Neural cell (in vitro differentiated cells): ENCODE measurements at regions not wholly inside any gene's neighbourhood (a gene's known extent, or its start where the extent isn't known, plus 50 kb on each side); places are given as distances from the start of the nearest gene placed in this dataset.

Experiments
- H2AFZ ChIP-seq: fragments of 200-600, 300-800 bp; sonication (generic), shearing (Covaris generic); 2 replicates; pipeline ENCODE4 v1.6.0; 2014; ENCODE audit warnings: low read depth, mild to moderate bottlenecking, antibody characterized with exemption, low read length, moderate library complexity
- H3F3A ChIP-seq: fragments of 200-600 bp; shearing (Covaris generic); 2 replicates; pipeline ENCODE4 v1.6.1; 2016; ENCODE audit warnings: mild to moderate bottlenecking, moderate library complexity, mixed read lengths, antibody characterized with exemption, low read length; ENCODE audit not compliant: insufficient read depth, poor library complexity, severe bottlenecking
- H3K27ac ChIP-seq: fragments of 200-600, 300-800 bp; sonication (generic), shearing (Covaris generic); 2 replicates; pipeline ENCODE4 v1.5.1; 2014; ENCODE audit warnings: mild to moderate bottlenecking, low read length, moderate library complexity
- H3K27me3 ChIP-seq: fragments of 300-800, 200-600 bp; sonication (generic), shearing (Covaris generic); 2 replicates; pipeline ENCODE4 v1.6.0; 2014; ENCODE audit warnings: mild to moderate bottlenecking, low read depth, low read length, moderate library complexity; ENCODE audit not compliant: insufficient read depth
- H3K36me3 ChIP-seq: fragments of 300-800, 200-600 bp; sonication (generic), shearing (Covaris generic); 2 replicates; pipeline ENCODE4 v1.5.1; 2014; ENCODE audit warnings: mild to moderate bottlenecking, antibody characterized with exemption, low read length, moderate library complexity; ENCODE audit not compliant: insufficient read depth
- H3K4me2 ChIP-seq: fragments of 300-800, 200-600 bp; sonication (generic), shearing (Covaris generic); 2 replicates; pipeline ENCODE4 v1.6.0; 2014; ENCODE audit warnings: mild to moderate bottlenecking, low read length
- H3K4me3 ChIP-seq: fragments of 300-800, 200-600 bp; sonication (generic), shearing (Covaris generic); 2 replicates; pipeline ENCODE4 v1.5.1; 2014; ENCODE audit warnings: mild to moderate bottlenecking, low read length, moderate library complexity
- H3K79me2 ChIP-seq: fragments of 200-600 bp; shearing (Covaris generic); replicated peaks from 2 replicates; pipeline ENCODE4 v1.6.0; 2014; ENCODE audit warnings: mild to moderate bottlenecking, low read length, moderate library complexity; ENCODE audit not compliant: insufficient read depth
- H3K9ac ChIP-seq: fragments of 300-800, 200-600 bp; sonication (generic), shearing (Covaris generic); 2 replicates; pipeline ENCODE4 v1.6.1; 2016; ENCODE audit warnings: mild to moderate bottlenecking, low read length, mixed read lengths
- H3K9me2 ChIP-seq: fragments of 200-600 bp; shearing (Covaris generic); 2 replicates; pipeline ENCODE4 v1.6.1; 2016; ENCODE audit warnings: mild to moderate bottlenecking, low read length, mixed read lengths; ENCODE audit not compliant: insufficient read depth
- H3K9me3 ChIP-seq: fragments of 200-600, 300-800 bp; sonication (generic), shearing (Covaris generic); 2 replicates; pipeline ENCODE4 v1.6.1; 2016; ENCODE audit warnings: mild to moderate bottlenecking, mixed run types, low read length, moderate library complexity, mixed read lengths
- H4K20me1 ChIP-seq: fragments of 200-600 bp; shearing (Covaris generic); 2 replicates; pipeline ENCODE4 v1.6.1; 2016; ENCODE audit warnings: mild to moderate bottlenecking, mixed run types; ENCODE audit not compliant: insufficient read depth
- CTCF ChIP-seq: fragments of 450-650 bp; IDR thresholded peaks from 2 replicates; pipeline ENCODE4 v1.5.1; 2014; ENCODE audit warnings: antibody characterized with exemption, mild to moderate bottlenecking, moderate library complexity; ENCODE audit not compliant: poor library complexity, severe bottlenecking
- EP300 ChIP-seq: fragments of 450-650 bp; conservative IDR thresholded peaks from 2 replicates; pipeline ENCODE4 v1.6.1; 2014; ENCODE audit warnings: antibody characterized with exemption, mild to moderate bottlenecking, moderate library complexity; ENCODE audit not compliant: poor library complexity, severe bottlenecking
- EZH2 ChIP-seq: fragments of 200-600, 300-800 bp; shearing (Covaris generic), sonication (generic); IDR thresholded peaks from 2 replicates; pipeline ENCODE4 v1.6.1; 2014; ENCODE audit warnings: antibody characterized with exemption, low read length, borderline replicate concordance, mild to moderate bottlenecking; ENCODE audit not compliant: insufficient read depth, poor library complexity, severe bottlenecking
- MXI1 ChIP-seq: fragments of 450-650 bp; conservative IDR thresholded peaks from 2 replicates; pipeline ENCODE4 v1.6.1; 2014; ENCODE audit warnings: antibody characterized with exemption, mild to moderate bottlenecking; ENCODE audit not compliant: poor library complexity, severe bottlenecking
- POLR2AphosphoS5 ChIP-seq: IDR thresholded peaks from 2 replicates; pipeline ENCODE4 v1.6.1; 2012
- RAD21 ChIP-seq: fragments of 450-650 bp; conservative IDR thresholded peaks from 2 replicates; pipeline ENCODE4 v1.6.1; 2014; ENCODE audit warnings: antibody characterized with exemption, mild to moderate bottlenecking, moderate library complexity
- SMC3 ChIP-seq: fragments of 450-650 bp; conservative IDR thresholded peaks from 2 replicates; pipeline ENCODE4 v1.6.1; 2014; ENCODE audit warnings: antibody characterized with exemption, mild to moderate bottlenecking, moderate library complexity; ENCODE audit not compliant: poor library complexity
- TAF1 ChIP-seq: IDR thresholded peaks from 2 replicates; pipeline ENCODE4 v1.6.1; 2012; ENCODE audit warnings: low read depth
- TF ChIP-seq, protein P1 (sequence below): IDR thresholded peaks from 2 replicates; pipeline ENCODE4 v1.6.1; 2012; ENCODE audit warnings: borderline replicate concordance

DNA sequence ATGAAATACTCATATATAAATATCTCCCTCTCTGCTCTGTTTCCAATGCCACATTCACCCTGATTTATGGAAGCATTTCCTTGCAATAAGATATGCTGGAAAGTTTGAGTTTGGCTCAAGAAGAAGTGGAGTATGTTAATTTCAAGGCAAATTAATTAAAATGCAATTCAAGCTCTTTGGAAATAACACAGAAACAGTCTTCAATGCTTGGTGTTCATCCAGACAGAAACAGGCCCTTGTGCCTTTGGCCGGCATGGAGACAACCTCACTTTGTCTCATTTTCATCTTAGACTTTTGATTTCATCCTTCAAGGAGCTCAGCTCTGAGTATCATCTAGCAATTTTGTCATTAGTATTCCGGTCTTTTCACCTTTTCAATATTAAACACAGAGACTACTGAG is 210.0 kb downstream of the C16orf95 start:
- Histone ChIP-seq H3K36me3 (no peaks in the 10 kb centered on the region), H3K9me3 (no peaks in the 10 kb centered on the region), H3K4me3 (no peak overlapping the region), H3K27ac (no peak overlapping the region), H3K9ac (no peak overlapping the region), H3K79me2 (no peaks in the 10 kb centered on the region), H3K27me3 (no peaks in the 10 kb centered on the region), H3K9me2 (no peaks in the 10 kb centered on the region), H2AFZ (no peak overlapping the region), H3K4me2 (no peak overlapping the region), H4K20me1 (no peaks in the 10 kb centered on the region), H3F3A (no peaks in the 10 kb centered on the region)
- TF ChIP-seq MXI1 (no peak), SMC3 (no peak), EZH2 (no peak), CTCF (no peak), POLR2AphosphoS5 (no peak), EP300 (no peak), TAF1 (no peak), RAD21 (no peak)
- TF ChIP-seq, protein P1, sequence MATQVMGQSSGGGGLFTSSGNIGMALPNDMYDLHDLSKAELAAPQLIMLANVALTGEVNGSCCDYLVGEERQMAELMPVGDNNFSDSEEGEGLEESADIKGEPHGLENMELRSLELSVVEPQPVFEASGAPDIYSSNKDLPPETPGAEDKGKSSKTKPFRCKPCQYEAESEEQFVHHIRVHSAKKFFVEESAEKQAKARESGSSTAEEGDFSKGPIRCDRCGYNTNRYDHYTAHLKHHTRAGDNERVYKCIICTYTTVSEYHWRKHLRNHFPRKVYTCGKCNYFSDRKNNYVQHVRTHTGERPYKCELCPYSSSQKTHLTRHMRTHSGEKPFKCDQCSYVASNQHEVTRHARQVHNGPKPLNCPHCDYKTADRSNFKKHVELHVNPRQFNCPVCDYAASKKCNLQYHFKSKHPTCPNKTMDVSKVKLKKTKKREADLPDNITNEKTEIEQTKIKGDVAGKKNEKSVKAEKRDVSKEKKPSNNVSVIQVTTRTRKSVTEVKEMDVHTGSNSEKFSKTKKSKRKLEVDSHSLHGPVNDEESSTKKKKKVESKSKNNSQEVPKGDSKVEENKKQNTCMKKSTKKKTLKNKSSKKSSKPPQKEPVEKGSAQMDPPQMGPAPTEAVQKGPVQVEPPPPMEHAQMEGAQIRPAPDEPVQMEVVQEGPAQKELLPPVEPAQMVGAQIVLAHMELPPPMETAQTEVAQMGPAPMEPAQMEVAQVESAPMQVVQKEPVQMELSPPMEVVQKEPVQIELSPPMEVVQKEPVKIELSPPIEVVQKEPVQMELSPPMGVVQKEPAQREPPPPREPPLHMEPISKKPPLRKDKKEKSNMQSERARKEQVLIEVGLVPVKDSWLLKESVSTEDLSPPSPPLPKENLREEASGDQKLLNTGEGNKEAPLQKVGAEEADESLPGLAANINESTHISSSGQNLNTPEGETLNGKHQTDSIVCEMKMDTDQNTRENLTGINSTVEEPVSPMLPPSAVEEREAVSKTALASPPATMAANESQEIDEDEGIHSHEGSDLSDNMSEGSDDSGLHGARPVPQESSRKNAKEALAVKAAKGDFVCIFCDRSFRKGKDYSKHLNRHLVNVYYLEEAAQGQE: no peak

GRCh38 chr16:87108278-87108677 is 208.9 kb downstream of the C16orf95 start:
- no peak overlapping the region for H3K4me2 ChIP-seq
- H3F3A ChIP-seq: no peaks in the 10 kb centered on the region
- no peaks in the 10 kb centered on the region for H3K9me2 ChIP-seq
- H3K27me3 ChIP-seq: no peaks in the 10 kb centered on the region
- H3K36me3 ChIP-seq: no peaks in the 10 kb centered on the region
- H3K9ac ChIP-seq: no peak overlapping the region
- no peak overlapping the region for H2AFZ ChIP-seq
- no peak overlapping the region for H3K27ac ChIP-seq
- no peaks in the 10 kb centered on the region for H3K9me3 ChIP-seq
- H4K20me1 ChIP-seq: no peaks in the 10 kb centered on the region
- no peak for TF ChIP-seq MXI1
- no peak for TF ChIP-seq CTCF
- no peak for TF ChIP-seq TAF1
- TF ChIP-seq EZH2: no peak
- TF ChIP-seq RAD21: no peak
- TF ChIP-seq, protein P1: no peak
- no peak for TF ChIP-seq SMC3
- TF ChIP-seq POLR2AphosphoS5: no peak
- TF ChIP-seq EP300: no peak
- no peak overlapping the region for H3K4me3 ChIP-seq
- H3K79me2 ChIP-seq: no peaks in the 10 kb centered on the region
